DOHH2 (cell line): ENCODE measurements at regions not wholly inside any gene's neighbourhood (a gene's known extent, or its start where the extent isn't known, plus 50 kb on each side); places are given as distances from the start of the nearest gene placed in this dataset.

Source experiments
- EZH2phosphoT487 ChIP-seq: fragments of 200-600 bp; sonication (generic); IDR thresholded peaks from 2 replicates; pipeline ENCODE4 v1.6.1; 2017; ENCODE audit warnings: borderline replicate concordance, mild to moderate bottlenecking, antibody characterized with exemption, low read length, moderate library complexity, mixed read lengths
- TF ChIP-seq, protein P1 (sequence below): fragments of 200-600 bp; sonication (generic); IDR thresholded peaks from one replicate; pipeline ENCODE4 v1.5.1; 2014; ENCODE audit warnings: antibody characterized with exemption, mild to moderate bottlenecking, low read depth, low read length; ENCODE audit not compliant: poor library complexity, severe bottlenecking

DNA sequence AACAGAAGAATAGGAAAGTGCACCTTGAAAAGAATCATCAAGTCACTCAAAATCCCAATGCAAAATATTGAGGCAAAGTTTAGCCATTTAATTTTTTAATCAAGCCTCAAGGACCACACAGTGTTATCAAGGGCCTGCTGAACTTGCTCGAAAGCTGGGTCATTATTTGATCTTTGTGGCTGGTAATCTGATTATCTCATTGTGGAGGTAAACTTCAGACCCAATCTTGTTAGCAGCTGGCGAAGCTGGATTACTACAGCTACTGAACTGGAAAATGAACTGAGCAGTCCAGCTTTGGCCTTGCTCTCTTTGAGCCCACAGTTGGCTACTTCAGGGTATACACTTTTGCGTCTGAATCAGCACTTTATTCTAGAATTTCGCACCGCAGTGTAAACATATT, 94.4 kb downstream of the BARHL2 start:
- TF ChIP-seq, protein P1, sequence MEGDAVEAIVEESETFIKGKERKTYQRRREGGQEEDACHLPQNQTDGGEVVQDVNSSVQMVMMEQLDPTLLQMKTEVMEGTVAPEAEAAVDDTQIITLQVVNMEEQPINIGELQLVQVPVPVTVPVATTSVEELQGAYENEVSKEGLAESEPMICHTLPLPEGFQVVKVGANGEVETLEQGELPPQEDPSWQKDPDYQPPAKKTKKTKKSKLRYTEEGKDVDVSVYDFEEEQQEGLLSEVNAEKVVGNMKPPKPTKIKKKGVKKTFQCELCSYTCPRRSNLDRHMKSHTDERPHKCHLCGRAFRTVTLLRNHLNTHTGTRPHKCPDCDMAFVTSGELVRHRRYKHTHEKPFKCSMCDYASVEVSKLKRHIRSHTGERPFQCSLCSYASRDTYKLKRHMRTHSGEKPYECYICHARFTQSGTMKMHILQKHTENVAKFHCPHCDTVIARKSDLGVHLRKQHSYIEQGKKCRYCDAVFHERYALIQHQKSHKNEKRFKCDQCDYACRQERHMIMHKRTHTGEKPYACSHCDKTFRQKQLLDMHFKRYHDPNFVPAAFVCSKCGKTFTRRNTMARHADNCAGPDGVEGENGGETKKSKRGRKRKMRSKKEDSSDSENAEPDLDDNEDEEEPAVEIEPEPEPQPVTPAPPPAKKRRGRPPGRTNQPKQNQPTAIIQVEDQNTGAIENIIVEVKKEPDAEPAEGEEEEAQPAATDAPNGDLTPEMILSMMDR: no peak
- TF ChIP-seq EZH2phosphoT487: no peak
